ENCODE measurements at regions not wholly inside any gene's neighbourhood (a gene's known extent, or its start where the extent isn't known, plus 50 kb on each side); places are given as distances from the start of the nearest gene placed in this dataset.

DNA sequence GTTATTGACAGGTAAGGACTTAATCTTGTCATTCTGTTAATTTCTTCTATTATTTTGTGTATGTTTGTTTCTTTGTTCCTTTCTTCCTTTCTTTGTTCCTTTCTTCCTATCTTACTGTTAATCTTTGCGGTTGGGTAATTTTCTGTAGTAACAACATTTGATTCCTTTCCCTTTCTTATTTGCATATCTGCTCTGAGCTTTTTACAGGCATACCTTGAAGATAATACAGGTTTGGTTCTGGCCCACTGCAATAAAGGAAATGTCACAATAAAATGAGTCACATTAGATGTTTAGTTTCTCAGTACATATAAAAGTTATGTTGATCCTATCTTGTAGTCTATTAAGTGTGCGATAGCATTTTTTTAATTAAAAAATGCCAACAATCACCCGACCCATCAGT, 440.7 kb downstream of the NFIB start:
- TF ChIP-seq EP300 (IDR thresholded peaks at IDR 0.05) (no peak), POLR2A (IDR thresholded peaks at IDR 0.05) (no peak), POLR2AphosphoS5 (IDR thresholded peaks at IDR 0.05) (no peak)
- TF ChIP-seq, protein P1, sequence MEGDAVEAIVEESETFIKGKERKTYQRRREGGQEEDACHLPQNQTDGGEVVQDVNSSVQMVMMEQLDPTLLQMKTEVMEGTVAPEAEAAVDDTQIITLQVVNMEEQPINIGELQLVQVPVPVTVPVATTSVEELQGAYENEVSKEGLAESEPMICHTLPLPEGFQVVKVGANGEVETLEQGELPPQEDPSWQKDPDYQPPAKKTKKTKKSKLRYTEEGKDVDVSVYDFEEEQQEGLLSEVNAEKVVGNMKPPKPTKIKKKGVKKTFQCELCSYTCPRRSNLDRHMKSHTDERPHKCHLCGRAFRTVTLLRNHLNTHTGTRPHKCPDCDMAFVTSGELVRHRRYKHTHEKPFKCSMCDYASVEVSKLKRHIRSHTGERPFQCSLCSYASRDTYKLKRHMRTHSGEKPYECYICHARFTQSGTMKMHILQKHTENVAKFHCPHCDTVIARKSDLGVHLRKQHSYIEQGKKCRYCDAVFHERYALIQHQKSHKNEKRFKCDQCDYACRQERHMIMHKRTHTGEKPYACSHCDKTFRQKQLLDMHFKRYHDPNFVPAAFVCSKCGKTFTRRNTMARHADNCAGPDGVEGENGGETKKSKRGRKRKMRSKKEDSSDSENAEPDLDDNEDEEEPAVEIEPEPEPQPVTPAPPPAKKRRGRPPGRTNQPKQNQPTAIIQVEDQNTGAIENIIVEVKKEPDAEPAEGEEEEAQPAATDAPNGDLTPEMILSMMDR (IDR thresholded peaks at IDR 0.05) = no peak
- H3K36me3 ChIP-seq = no peaks in the 10 kb centered on the region
- H3K27ac ChIP-seq = no peak overlapping the region
- no peaks in the 10 kb centered on the region for H3K4me1 ChIP-seq
- no peaks in the 10 kb centered on the region for H3K9me3 ChIP-seq
- no peaks in the 10 kb centered on the region for H3K27me3 ChIP-seq
- DNase-seq (ENCODE audit: low spot score in 2 of 2) = no peak
- no peak overlapping the region for H3K4me3 ChIP-seq
- WGBS = 90% methylated on average over 3 of the region's 3 CpGs

DNA sequence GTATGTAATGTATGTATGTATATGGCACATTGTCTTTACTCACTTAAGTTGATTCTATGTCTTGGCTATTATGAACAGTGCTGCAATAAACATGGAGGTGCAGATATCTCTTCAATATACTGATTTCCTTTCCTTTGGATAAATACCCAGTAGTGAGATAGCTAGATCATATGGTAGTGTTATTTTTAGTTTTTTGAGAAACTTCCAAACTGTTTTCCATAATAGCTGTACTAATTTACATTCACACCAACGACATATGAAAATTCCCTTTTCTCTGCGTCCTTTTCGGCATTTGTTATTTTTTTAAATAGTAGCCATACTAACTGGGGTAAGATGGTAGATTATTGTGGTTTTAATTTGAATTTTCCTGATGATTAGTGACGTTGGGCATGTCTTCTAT, 445.6 kb downstream of the NFIB start:
- Histone ChIP-seq H3K4me1 (no peaks in the 10 kb centered on the region), H3K36me3 (no peaks in the 10 kb centered on the region), H3K9me3 (no peaks in the 10 kb centered on the region), H3K27ac (no peak overlapping the region), H3K4me3 (no peak overlapping the region), H3K27me3 (no peaks in the 10 kb centered on the region)
- TF ChIP-seq POLR2AphosphoS5 (IDR thresholded peaks at IDR 0.05) = no peak
- TF ChIP-seq, protein P1 (IDR thresholded peaks at IDR 0.05) = no peak
- TF ChIP-seq EP300 (IDR thresholded peaks at IDR 0.05) = no peak
- TF ChIP-seq POLR2A (IDR thresholded peaks at IDR 0.05) = no peak
- DNase-seq (ENCODE audit: low spot score in 2 of 2) = no peak
- 82% methylated on average over 4 of the region's 4 CpGs for WGBS

DNA sequence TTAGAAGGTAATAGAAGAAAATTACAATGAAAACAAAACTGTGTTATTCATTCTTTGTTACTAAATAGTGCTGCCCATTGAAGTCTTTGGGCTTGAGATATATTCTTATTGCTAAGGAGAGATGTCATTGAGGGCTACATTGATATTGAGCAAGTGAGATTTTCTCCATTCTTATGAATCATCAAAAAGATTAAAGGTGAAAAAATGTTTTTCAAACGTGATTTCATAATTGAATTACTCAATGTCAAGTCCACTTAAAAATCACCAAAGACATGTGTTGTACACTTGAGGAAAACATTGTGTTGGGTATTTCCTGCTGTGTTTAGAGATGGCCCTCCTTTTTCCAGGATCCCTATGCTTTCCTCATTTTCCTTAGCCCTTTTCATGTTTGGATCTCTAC, 448.1 kb downstream of the NFIB start:
- no peak for DNase-seq (ENCODE audit: low spot score in 2 of 2)
- H3K4me1 ChIP-seq = peaks cover 4% of the 10 kb centered on the region
- H3K36me3 ChIP-seq = no peaks in the 10 kb centered on the region
- TF ChIP-seq, protein P1 (IDR thresholded peaks at IDR 0.05) = no peak
- TF ChIP-seq EP300 (IDR thresholded peaks at IDR 0.05) (no peak), POLR2A (IDR thresholded peaks at IDR 0.05) (no peak), POLR2AphosphoS5 (IDR thresholded peaks at IDR 0.05) (no peak)
- no peak overlapping the region for H3K4me3 ChIP-seq
- WGBS = 69% methylated on average over 1 of the region's 1 CpG
- no peaks in the 10 kb centered on the region for H3K9me3 ChIP-seq
- H3K27ac ChIP-seq = no peak overlapping the region
- H3K27me3 ChIP-seq = no peaks in the 10 kb centered on the region

DNA sequence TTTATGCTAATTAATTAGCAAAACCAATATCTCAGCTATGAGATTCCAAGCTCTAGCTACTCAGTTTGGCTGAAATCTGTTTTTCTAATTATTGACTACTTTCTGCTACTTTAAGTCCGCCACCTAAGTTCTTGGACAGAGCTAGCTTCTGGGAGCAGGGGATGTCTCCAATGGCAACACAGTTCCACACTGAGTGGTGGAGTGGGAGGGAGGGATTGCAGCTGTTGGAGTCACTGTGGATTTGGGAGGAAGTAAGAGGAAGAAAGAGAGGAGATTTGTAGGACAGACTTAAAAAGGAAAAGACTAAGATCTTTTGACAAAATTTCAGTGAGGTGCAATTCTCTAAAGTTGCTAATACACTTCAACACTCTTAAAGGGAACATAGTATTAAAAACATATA, 450.8 kb downstream of the NFIB start:
- WGBS = 59% methylated on average over 1 of the region's 1 CpG
- no peaks in the 10 kb centered on the region for H3K36me3 ChIP-seq
- DNase-seq (ENCODE audit: low spot score in 2 of 2) = no peak

DNA sequence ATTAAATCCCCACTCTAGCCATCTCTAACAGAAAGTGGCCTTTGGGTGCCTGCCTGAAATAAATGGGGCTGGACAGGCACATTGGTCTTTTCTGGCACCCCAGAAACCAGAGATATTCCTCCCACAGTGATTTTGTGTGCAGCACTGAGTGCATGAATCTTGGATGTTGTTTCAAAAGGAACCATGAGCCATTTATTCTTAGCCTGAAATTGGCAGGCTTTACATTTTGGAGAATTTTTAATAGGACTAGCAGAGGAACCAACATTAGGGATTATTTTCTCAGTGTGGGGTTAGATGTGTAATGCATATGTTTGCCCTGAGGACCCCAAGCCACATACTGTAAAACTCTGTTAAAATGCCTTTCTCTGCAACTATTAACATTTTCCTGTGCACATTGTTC, 451.3 kb downstream of the NFIB start:
- Histone ChIP-seq H3K4me1 (peaks cover 5% of the 10 kb centered on the region), H3K36me3 (no peaks in the 10 kb centered on the region), H3K4me3 (no peak overlapping the region), H3K27ac (no peak overlapping the region), H3K27me3 (no peaks in the 10 kb centered on the region), H3K9me3 (no peaks in the 10 kb centered on the region)
- TF ChIP-seq POLR2A (IDR thresholded peaks at IDR 0.05) (no peak), POLR2AphosphoS5 (IDR thresholded peaks at IDR 0.05) (no peak), EP300 (IDR thresholded peaks at IDR 0.05) (no peak)
- TF ChIP-seq, protein P1 (IDR thresholded peaks at IDR 0.05) = no peak
- DNase-seq (ENCODE audit: low spot score in 2 of 2) = no peak

More for the DNA sequence above, 450.8 kb downstream of the NFIB start:
- Histone ChIP-seq H3K9me3 (no peaks in the 10 kb centered on the region), H3K4me3 (no peak overlapping the region), H3K27ac (no peak overlapping the region), H3K4me1 (peaks cover 5% of the 10 kb centered on the region), H3K27me3 (no peaks in the 10 kb centered on the region)
- TF ChIP-seq, protein P1 (IDR thresholded peaks at IDR 0.05) = no peak
- TF ChIP-seq POLR2A (IDR thresholded peaks at IDR 0.05) (no peak), EP300 (IDR thresholded peaks at IDR 0.05) (no peak), POLR2AphosphoS5 (IDR thresholded peaks at IDR 0.05) (no peak)

All from suprapubic skin (tissue), 4 donors.